Thyroid gland (tissue), 4 donors: ENCODE measurements at regions not wholly inside any gene's neighbourhood (a gene's known extent, or its start where the extent isn't known, plus 50 kb on each side); places are given as distances from the start of the nearest gene placed in this dataset.

Experiments
- CTCF ChIP-seq, 6 experiments: fragments of 200-600 bp in 3 of 6; fragments of 450-650 bp in 3 of 6; sonication (generic) in 3 of 6; IDR thresholded peaks; one replicate each; pipeline ENCODE4 v1.5.1; 2016 to 2019; ENCODE audit warnings: antibody characterized with exemption in 6 of 6, mild to moderate bottlenecking in 2 of 6, inconsistent platforms in 1 of 6, moderate library complexity in 1 of 6
- POLR2A ChIP-seq, 2 donors: fragments of 450-650 bp; IDR thresholded peaks; one replicate each; pipeline ENCODE4 v1.6.1; 2017; ENCODE audit warnings: antibody characterized with exemption in 2 of 2, mild to moderate bottlenecking in 2 of 2, moderate library complexity in 1 of 2

GRCh38 chr11:119532551-119532950 is 109.6 kb upstream of the THY1 start:
- no peak for TF ChIP-seq CTCF (IDR thresholded peaks at IDR 0.05)
- no peak for TF ChIP-seq POLR2A (IDR thresholded peaks at IDR 0.05)
